GM21825 (cell line): ENCODE measurements at regions not wholly inside any gene's neighbourhood (a gene's known extent, or its start where the extent isn't known, plus 50 kb on each side); places are given as distances from the start of the nearest gene placed in this dataset.
"Not testable (repeated sequence)": the region's sequence is repeated elsewhere in the genome, so short reads cannot be mapped to it uniquely, and the experiment has no call there.

Experiments used
- ATAC-seq: cut with Tn5 transposase; IDR thresholded peaks from one replicate; pipeline ENCODE4 v1.9.1; 2021; ENCODE audit warnings: mild to moderate bottlenecking, moderate library complexity; ENCODE audit not compliant: unreplicated experiment

- no peak for ATAC-seq
Observed at GRCh38 chr15:87489902-87490665, 766.5 kb downstream of the NTRK3 start.

GRCh38 chr15:87489456-87489855 is 767.1 kb downstream of the NTRK3 start:
- no peak for ATAC-seq

- no peak for ATAC-seq
Observed at GRCh38 chr15:87487484-87487883, 769.1 kb downstream of the NTRK3 start.

- no peak for ATAC-seq
Observed at GRCh38 chr15:87483468-87483867, 773.1 kb downstream of the NTRK3 start.

GRCh38 chr15:87481126-87481525 is 775.4 kb downstream of the NTRK3 start:
- no peak for ATAC-seq

GRCh38 chr15:87478687-87479072 is 777.9 kb downstream of the NTRK3 start:
- no peak for ATAC-seq

- ATAC-seq: no peak
Observed at GRCh38 chr15:87477737-87478686, 778.5 kb downstream of the NTRK3 start.

GRCh38 chr15:87477026-87477425 is 779.5 kb downstream of the NTRK3 start:
- ATAC-seq: no peak

- ATAC-seq: no peak
Observed at GRCh38 chr15:87470923-87471322, 785.6 kb downstream of the NTRK3 start.

DNA sequence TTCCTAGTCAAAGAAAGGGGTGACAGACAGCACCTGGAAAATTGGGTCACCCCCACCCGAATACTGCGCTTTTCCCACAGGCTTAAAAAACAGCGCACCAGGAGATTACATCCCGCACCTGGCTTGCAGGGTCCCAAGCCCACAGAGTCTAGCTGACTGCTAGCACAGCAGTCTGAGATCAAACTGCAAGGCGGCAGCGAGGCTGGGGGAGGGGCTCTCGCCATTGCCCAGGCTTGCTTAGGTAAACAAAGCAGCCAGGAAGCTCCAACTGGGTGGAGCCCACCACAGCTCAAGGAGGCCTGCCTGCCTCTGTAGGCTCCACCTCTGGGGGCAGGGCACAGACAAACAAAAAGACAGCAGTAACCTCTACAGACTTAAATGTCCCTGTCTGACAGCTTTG is 792.6 kb downstream of the NTRK3 start:
- ATAC-seq: not testable (repeated sequence)

- no peak for ATAC-seq
Observed at GRCh38 chr15:87461631-87462030, 794.9 kb downstream of the NTRK3 start.

- ATAC-seq: no peak
Observed at GRCh38 chr15:87454860-87455259, 801.7 kb downstream of the NTRK3 start.

- no peak for ATAC-seq
Observed at GRCh38 chr15:87450314-87450713, 806.2 kb downstream of the NTRK3 start.

DNA sequence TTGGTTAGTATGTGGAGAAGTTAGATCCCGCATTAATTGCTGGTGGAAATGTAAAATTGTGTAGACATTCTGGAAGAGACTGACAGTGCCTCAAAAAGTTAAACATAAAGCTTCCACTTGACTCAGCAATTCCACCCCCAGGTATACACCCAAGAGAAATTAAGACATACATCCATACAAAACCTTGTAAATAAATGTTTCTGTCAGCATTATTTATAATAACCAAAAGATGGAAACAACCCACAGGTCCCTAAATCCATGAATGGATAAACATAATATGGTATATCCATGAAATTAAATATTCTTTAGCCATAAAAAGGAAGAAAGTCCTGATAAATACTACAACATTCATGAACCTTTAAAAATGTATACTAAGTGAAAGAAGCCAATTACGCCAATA is 817.4 kb downstream of the NTRK3 start:
- ATAC-seq: no peak

DNA sequence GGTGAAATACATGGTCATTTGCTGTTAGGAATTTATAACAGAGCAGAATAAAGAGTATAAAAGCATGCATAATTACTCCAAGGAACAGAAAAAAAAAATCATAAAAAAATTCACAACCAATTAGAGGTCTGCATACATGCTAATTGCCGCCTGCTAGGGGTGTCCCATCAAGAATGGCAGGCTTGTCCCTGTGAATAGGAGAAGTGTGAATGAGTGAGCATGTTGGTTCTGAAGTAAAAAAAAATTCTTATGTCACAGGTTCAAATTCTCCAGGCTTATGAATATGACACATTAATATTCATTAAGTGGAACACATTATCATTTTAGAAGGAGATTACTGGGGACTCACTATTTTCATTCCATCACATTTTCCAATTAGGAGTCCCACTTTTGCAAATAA is 822.7 kb downstream of the NTRK3 start:
- ATAC-seq: no peak

DNA sequence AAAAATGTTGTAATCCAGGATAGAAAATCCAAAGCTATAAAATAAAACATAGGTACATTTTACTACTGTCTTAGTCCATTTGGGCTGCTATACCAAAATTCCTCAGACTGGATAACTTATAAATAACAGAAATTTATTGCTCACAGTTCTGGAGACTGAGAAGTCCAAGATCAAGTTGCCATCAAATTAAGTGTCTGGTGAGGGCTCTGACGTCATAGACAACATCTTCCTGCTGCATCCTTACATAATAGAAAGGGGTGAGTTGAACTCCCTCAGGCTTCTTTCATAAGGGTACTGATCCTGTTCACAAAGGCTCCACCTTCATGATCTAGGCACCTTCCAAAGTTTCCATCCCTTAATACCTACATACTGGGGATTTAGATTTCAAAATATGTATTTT is 826.8 kb downstream of the NTRK3 start:
- no peak for ATAC-seq

- no peak for ATAC-seq
Observed at GRCh38 chr15:87420017-87420416, 836.5 kb downstream of the NTRK3 start.

DNA sequence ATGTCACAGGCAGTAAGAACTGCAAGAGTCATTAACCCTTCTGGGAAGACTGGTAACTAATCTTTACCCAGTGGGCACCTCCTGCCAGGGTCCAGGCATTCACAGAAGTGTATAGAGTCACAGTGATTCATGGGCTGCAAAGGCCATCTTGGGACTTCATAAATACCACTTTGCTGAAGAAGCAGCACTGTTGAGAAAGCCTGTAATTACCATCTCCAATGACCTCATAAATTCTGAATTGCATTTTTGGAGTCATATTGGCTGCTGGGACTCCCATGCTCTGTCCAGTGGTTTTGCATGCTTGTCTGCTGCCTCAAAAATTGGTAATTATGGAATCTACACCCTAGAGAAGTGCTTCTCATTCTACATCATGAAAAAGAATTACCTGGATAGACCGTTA is 837.2 kb downstream of the NTRK3 start:
- ATAC-seq: no peak

GRCh38 chr15:87416591-87417257 is 839.8 kb downstream of the NTRK3 start:
- no peak for ATAC-seq

- ATAC-seq: no peak
Observed at GRCh38 chr15:87408902-87409301, 847.6 kb downstream of the NTRK3 start.

DNA sequence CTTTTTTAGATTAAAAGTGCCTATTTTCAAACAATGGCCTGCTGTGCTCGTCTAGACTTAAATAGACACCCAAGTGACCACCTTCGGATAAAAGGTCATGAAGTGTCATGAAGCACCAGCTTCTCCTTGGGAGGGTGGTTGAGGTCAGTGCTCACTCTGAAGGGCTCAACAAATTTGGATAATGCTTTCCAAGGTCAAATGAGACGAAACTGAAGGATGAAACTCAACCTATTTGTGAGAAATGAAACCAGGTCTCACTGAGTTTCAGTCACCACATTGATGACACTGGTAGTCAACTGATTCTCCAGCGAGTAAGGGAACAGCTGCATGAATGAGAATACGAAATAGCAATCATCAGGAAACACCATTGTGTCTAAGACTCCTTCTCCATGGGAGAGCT is 852.6 kb downstream of the NTRK3 start:
- no peak for ATAC-seq
